Activated T-cell treated with anti-CD3 and anti-CD28 coated beads, Interleukin-2, amount 50 U/mL, for 72 hours (primary cell): ENCODE measurements at regions not wholly inside any gene's neighbourhood (a gene's known extent, or its start where the extent isn't known, plus 50 kb on each side); places are given as distances from the start of the nearest gene placed in this dataset.

ENCODE experiments used
- ATAC-seq, 2 donors: fragments of 150-1000 bp; cut with Tn5 transposase; replicated peaks in 1 of 2; 2 replicates each; pipeline ENCODE4 v1.10.0; 2021; ENCODE audit warnings: moderate library complexity in 2 of 2, mild to moderate bottlenecking in 1 of 2
- DNase-seq, 2 donors: peaks; one replicate each; pipeline ENCODE4 v3.0.0; 2021 to 2022; ENCODE audit warnings: mixed read lengths in 1 of 2
- H3K27ac Mint-ChIP-seq: one replicate; pipeline ENCODE4 v1.8.0; 2022; ENCODE audit warnings: mild to moderate bottlenecking, moderate library complexity, mixed read lengths
- H3K27me3 Mint-ChIP-seq: one replicate; pipeline ENCODE4 v1.8.0; 2022; ENCODE audit warnings: low read depth, mixed read lengths
- H3K36me3 Mint-ChIP-seq, 2 donors: one replicate each; pipeline ENCODE4 v1.8.0; 2022; ENCODE audit warnings: mixed read lengths in 2 of 2, mild to moderate bottlenecking in 1 of 2; ENCODE audit not compliant: insufficient read depth in 2 of 2
- H3K4me1 Mint-ChIP-seq: one replicate; pipeline ENCODE4 v1.8.0; 2022; ENCODE audit warnings: low read depth, mixed read lengths
- H3K4me3 Mint-ChIP-seq, 2 donors: one replicate each; pipeline ENCODE4 v1.8.0; 2022; ENCODE audit warnings: mild to moderate bottlenecking in 2 of 2, mixed read lengths in 2 of 2, moderate library complexity in 2 of 2
- H3K9me3 Mint-ChIP-seq, 2 donors: one replicate each; pipeline ENCODE4 v1.8.0; 2022; ENCODE audit warnings: mixed read lengths in 2 of 2

- no peaks in the 10 kb centered on the region for H3K9me3 Mint-ChIP-seq
- no peak overlapping the region for H3K4me3 Mint-ChIP-seq
- H3K27ac Mint-ChIP-seq = no peak overlapping the region
- H3K27me3 Mint-ChIP-seq = peaks cover 3% of the 10 kb centered on the region
- H3K4me1 Mint-ChIP-seq = peaks cover 2% of the 10 kb centered on the region
- ATAC-seq (no peak), DNase-seq (no peak)
- no peaks in the 10 kb centered on the region for H3K36me3 Mint-ChIP-seq
These were observed 95.5 kb upstream of the TMPO start for GRCh38 chr12:98419795-98420404.

GRCh38 chr12:98420461-98420860 lies 94.9 kb upstream of the TMPO start:
- no peak for ATAC-seq
- Mint-ChIP-seq H3K9me3 (no peaks in the 10 kb centered on the region), H3K27ac (no peak overlapping the region)

GRCh38 chr12:98421316-98421715 lies 94.1 kb upstream of the TMPO start:
- DNase-seq (no peak), ATAC-seq (no peak)
- Mint-ChIP-seq H3K4me1 (peaks cover 5% of the 10 kb centered on the region), H3K9me3 (no peaks in the 10 kb centered on the region), H3K36me3 (no peaks in the 10 kb centered on the region), H3K27me3 (no peaks in the 10 kb centered on the region), H3K27ac (no peak overlapping the region), H3K4me3 (no peak overlapping the region)

More at GRCh38 chr12:98420461-98420860, 94.9 kb upstream of the TMPO start:
- no peak overlapping the region for H3K4me3 Mint-ChIP-seq
- no peaks in the 10 kb centered on the region for H3K36me3 Mint-ChIP-seq
- no peak for DNase-seq
- no peaks in the 10 kb centered on the region for H3K27me3 Mint-ChIP-seq
- H3K4me1 Mint-ChIP-seq = peaks cover 5% of the 10 kb centered on the region

- H3K9me3 Mint-ChIP-seq = no peaks in the 10 kb centered on the region
These were observed 93.0 kb upstream of the TMPO start for GRCh38 chr12:98422359-98422758.

GRCh38 chr12:98422812-98423211 lies 92.6 kb upstream of the TMPO start:
- no peak for DNase-seq

More at GRCh38 chr12:98422359-98422758, 93.0 kb upstream of the TMPO start:
- H3K27me3 Mint-ChIP-seq = no peaks in the 10 kb centered on the region
- H3K4me3 Mint-ChIP-seq = no peak overlapping the region
- H3K4me1 Mint-ChIP-seq = peaks cover 5% of the 10 kb centered on the region
- no peak for DNase-seq
- no peak overlapping the region for H3K27ac Mint-ChIP-seq
- no peak for ATAC-seq
- H3K36me3 Mint-ChIP-seq = no peaks in the 10 kb centered on the region

GRCh38 chr12:98423963-98424362 lies 91.4 kb upstream of the TMPO start:
- H3K4me1 Mint-ChIP-seq = peaks cover 5% of the 10 kb centered on the region
- DNase-seq (no peak), ATAC-seq (no peak)
- no peaks in the 10 kb centered on the region for H3K9me3 Mint-ChIP-seq
- no peak overlapping the region for H3K4me3 Mint-ChIP-seq
- H3K27me3 Mint-ChIP-seq = no peaks in the 10 kb centered on the region
- no peak overlapping the region for H3K27ac Mint-ChIP-seq
- H3K36me3 Mint-ChIP-seq = no peaks in the 10 kb centered on the region

More at GRCh38 chr12:98422812-98423211, 92.6 kb upstream of the TMPO start:
- Mint-ChIP-seq H3K4me1 (peaks cover 5% of the 10 kb centered on the region), H3K27ac (no peak overlapping the region), H3K9me3 (no peaks in the 10 kb centered on the region), H3K27me3 (no peaks in the 10 kb centered on the region), H3K4me3 (no peak overlapping the region), H3K36me3 (no peaks in the 10 kb centered on the region)
- ATAC-seq = no peak

- ATAC-seq = peak; percentile 72 to 76
- no peak overlapping the region for H3K27ac Mint-ChIP-seq
These were observed 90.5 kb upstream of the TMPO start for GRCh38 chr12:98424726-98425401.

GRCh38 chr12:98425859-98426258 lies 89.5 kb upstream of the TMPO start:
- no peaks in the 10 kb centered on the region for H3K27me3 Mint-ChIP-seq
- H3K9me3 Mint-ChIP-seq = no peaks in the 10 kb centered on the region
- no peak overlapping the region for H3K27ac Mint-ChIP-seq
- ATAC-seq (no peak), DNase-seq (no peak)
- H3K4me3 Mint-ChIP-seq = no peak overlapping the region
- no peaks in the 10 kb centered on the region for H3K36me3 Mint-ChIP-seq
- H3K4me1 Mint-ChIP-seq = peaks cover 5% of the 10 kb centered on the region

More at GRCh38 chr12:98424726-98425401, 90.5 kb upstream of the TMPO start:
- DNase-seq = peak; percentile 50 to 55
- no peaks in the 10 kb centered on the region for H3K27me3 Mint-ChIP-seq
- no peaks in the 10 kb centered on the region for H3K36me3 Mint-ChIP-seq
- H3K9me3 Mint-ChIP-seq = no peaks in the 10 kb centered on the region
- peaks cover 5% of the 10 kb centered on the region for H3K4me1 Mint-ChIP-seq
- no peak overlapping the region for H3K4me3 Mint-ChIP-seq

- ATAC-seq = no peak
- H3K27ac Mint-ChIP-seq = no peak overlapping the region
These were observed 84.3 kb upstream of the TMPO start for GRCh38 chr12:98431089-98431488.

GRCh38 chr12:98437166-98437565 lies 78.2 kb upstream of the TMPO start:
- Mint-ChIP-seq H3K4me1 (peaks cover 9% of the 10 kb centered on the region), H3K27me3 (peaks cover 61% of the 10 kb centered on the region), H3K9me3 (no peaks in the 10 kb centered on the region), H3K27ac (no peak overlapping the region), H3K36me3 (peaks cover 2 to 3% of the 10 kb centered on the region in 2 donors), H3K4me3 (no peak overlapping the region)
- ATAC-seq (no peak), DNase-seq (no peak)

More at GRCh38 chr12:98431089-98431488, 84.3 kb upstream of the TMPO start:
- Mint-ChIP-seq H3K27me3 (peaks cover 18% of the 10 kb centered on the region), H3K4me3 (no peak overlapping the region), H3K9me3 (peaks cover 0 to 2% of the 10 kb centered on the region in 2 donors), H3K4me1 (no peaks in the 10 kb centered on the region), H3K36me3 (peaks cover 2 to 3% of the 10 kb centered on the region in 2 donors)
- no peak for DNase-seq

GRCh38 chr12:98437806-98438595 lies 77.4 kb upstream of the TMPO start:
- H3K4me3 Mint-ChIP-seq = no peak overlapping the region
- H3K4me1 Mint-ChIP-seq = peaks cover 9% of the 10 kb centered on the region
- no peaks in the 10 kb centered on the region for H3K9me3 Mint-ChIP-seq
- peaks cover 2 to 3% of the 10 kb centered on the region in 2 donors for H3K36me3 Mint-ChIP-seq
- H3K27ac Mint-ChIP-seq = no peak overlapping the region
- DNase-seq (no peak), ATAC-seq (no peak)
- H3K27me3 Mint-ChIP-seq = peaks cover 69% of the 10 kb centered on the region

- H3K36me3 Mint-ChIP-seq = peaks cover 2 to 3% of the 10 kb centered on the region in 2 donors
- no peak for DNase-seq
- H3K27me3 Mint-ChIP-seq = peaks cover 73% of the 10 kb centered on the region
- H3K27ac Mint-ChIP-seq = no peak overlapping the region
- H3K9me3 Mint-ChIP-seq = no peaks in the 10 kb centered on the region
- H3K4me1 Mint-ChIP-seq = peaks cover 9% of the 10 kb centered on the region
- H3K4me3 Mint-ChIP-seq = no peak overlapping the region
- ATAC-seq = no peak
These were observed 76.6 kb upstream of the TMPO start for GRCh38 chr12:98438656-98439230.

GRCh38 chr12:98439471-98439951 lies 75.9 kb upstream of the TMPO start:
- peaks cover 9% of the 10 kb centered on the region for H3K4me1 Mint-ChIP-seq
- no peaks in the 10 kb centered on the region for H3K9me3 Mint-ChIP-seq
- peaks cover 78% of the 10 kb centered on the region for H3K27me3 Mint-ChIP-seq
- H3K36me3 Mint-ChIP-seq = peaks cover 2 to 3% of the 10 kb centered on the region in 2 donors
- H3K27ac Mint-ChIP-seq = no peak overlapping the region
- ATAC-seq = peak in 1 of 2 donors; percentile 9
- DNase-seq = no peak
- H3K4me3 Mint-ChIP-seq = peak overlapping the region in 1 of 2 donors; percentile 48
